GM20000 (cell line): ENCODE measurements at regions not wholly inside any gene's neighbourhood (a gene's known extent, or its start where the extent isn't known, plus 50 kb on each side); places are given as distances from the start of the nearest gene placed in this dataset.

ENCODE experiments used
- DNase-seq: peaks from one replicate; pipeline ENCODE4 v3.0.0; 2012; ENCODE audit warnings: low spot score
- TF ChIP-seq, protein P1 (sequence below): IDR thresholded peaks from 2 replicates; pipeline ENCODE4 v1.5.1; 2012; ENCODE audit warnings: mild to moderate bottlenecking, control low read depth; ENCODE audit errors: extremely low read depth, missing control alignments

DNA sequence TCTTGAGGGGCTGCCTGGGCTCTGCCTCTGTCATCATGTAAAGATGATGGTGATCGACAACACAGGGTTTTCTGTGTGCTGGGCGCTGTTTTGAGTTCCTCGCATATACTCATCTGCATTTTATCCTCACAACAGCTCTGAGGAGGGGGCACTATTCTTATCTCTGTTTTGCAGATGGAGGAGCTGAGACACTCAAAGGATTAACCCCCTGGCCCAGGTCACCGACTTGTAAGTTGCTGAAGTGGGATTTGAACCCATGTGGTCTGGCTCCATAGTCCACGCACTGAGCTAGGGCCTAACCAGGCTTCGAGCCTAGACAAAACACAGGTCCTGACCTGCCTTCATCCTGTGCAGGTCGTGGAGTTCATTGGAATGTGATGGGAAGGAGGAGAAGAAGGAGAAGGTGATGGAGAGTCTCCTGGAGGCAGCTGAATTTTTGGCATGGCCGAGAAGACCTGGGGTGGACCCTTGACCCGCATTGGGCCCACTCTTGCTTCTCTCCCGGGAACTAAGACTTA, 140.0 kb downstream of the ASCL4 start:
- TF ChIP-seq, protein P1, sequence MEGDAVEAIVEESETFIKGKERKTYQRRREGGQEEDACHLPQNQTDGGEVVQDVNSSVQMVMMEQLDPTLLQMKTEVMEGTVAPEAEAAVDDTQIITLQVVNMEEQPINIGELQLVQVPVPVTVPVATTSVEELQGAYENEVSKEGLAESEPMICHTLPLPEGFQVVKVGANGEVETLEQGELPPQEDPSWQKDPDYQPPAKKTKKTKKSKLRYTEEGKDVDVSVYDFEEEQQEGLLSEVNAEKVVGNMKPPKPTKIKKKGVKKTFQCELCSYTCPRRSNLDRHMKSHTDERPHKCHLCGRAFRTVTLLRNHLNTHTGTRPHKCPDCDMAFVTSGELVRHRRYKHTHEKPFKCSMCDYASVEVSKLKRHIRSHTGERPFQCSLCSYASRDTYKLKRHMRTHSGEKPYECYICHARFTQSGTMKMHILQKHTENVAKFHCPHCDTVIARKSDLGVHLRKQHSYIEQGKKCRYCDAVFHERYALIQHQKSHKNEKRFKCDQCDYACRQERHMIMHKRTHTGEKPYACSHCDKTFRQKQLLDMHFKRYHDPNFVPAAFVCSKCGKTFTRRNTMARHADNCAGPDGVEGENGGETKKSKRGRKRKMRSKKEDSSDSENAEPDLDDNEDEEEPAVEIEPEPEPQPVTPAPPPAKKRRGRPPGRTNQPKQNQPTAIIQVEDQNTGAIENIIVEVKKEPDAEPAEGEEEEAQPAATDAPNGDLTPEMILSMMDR = no peak
- no peak for DNase-seq

GRCh38 chr12:107917912-107918800, 143.7 kb downstream of the ASCL4 start:
- peak; percentile 39 for DNase-seq

GRCh38 chr12:107921062-107921461, 146.6 kb downstream of the ASCL4 start:
- no peak for DNase-seq
- TF ChIP-seq, protein P1 = no peak

More at GRCh38 chr12:107917912-107918800, 143.7 kb downstream of the ASCL4 start:
- TF ChIP-seq, protein P1 = peak; percentile 75

DNA sequence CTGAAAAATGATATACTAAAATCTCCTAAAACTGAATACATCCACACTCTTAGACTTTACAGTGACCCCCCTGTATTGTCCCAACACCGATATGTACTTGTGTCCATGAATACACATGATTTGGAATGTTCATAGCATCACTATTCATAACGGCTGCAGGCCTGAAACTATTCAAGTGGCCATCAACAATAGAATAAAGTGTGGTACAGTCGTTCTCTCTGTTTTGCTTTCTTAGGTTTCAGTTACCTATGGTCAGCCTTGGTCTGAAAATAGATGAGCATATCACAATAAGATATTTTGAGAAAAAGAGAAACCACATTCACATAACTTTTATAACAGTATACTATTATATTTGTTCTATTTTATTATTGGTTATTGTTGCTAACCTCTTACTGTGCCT, 150.6 kb downstream of the ASCL4 start:
- TF ChIP-seq, protein P1 = no peak
- no peak for DNase-seq

DNA sequence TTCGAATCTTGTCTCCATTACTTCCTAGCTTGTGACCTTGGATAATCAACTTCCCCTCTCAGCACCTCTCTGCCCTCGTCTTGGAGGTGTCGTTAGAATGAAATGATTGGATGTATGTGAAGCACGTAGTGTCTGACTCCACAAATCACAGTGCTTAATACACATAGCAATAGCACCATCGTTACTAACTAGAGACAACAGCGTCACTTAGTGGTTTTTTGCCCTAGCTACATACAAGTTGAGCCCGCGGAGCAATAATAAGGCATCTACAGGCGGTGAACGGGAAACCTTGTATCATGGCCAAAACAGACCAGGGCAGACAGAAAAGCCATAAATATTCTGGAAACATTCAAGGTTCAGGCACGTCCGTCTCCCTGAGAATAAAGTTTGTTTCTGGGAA, 154.9 kb downstream of the ASCL4 start:
- peak; percentile 18 for DNase-seq
- TF ChIP-seq, protein P1 = no peak

GRCh38 chr12:107931761-107932160, 157.3 kb downstream of the ASCL4 start:
- TF ChIP-seq, protein P1 = no peak
- no peak for DNase-seq

- TF ChIP-seq, protein P1 = no peak
- no peak for DNase-seq
These were observed 163.9 kb downstream of the ASCL4 start for GRCh38 chr12:107938446-107938845.
